Epithelial cell of esophagus (primary cell): ENCODE measurements at regions not wholly inside any gene's neighbourhood (a gene's known extent, or its start where the extent isn't known, plus 50 kb on each side); places are given as distances from the start of the nearest gene placed in this dataset.

Experiments used
- DNase-seq: peaks from one replicate; pipeline ENCODE4 v3.0.0; 2010; ENCODE audit warnings: low read depth
- H3K4me3 ChIP-seq: 2 replicates; pipeline ENCODE4 v1.5.1; 2011; ENCODE audit warnings: mild to moderate bottlenecking, low read length, control low read depth
- CTCF ChIP-seq: IDR thresholded peaks from 2 replicates; pipeline ENCODE4 v1.5.1; 2011; ENCODE audit warnings: low read depth, mild to moderate bottlenecking, low read length, control low read depth, inconsistent platforms; ENCODE audit not compliant: insufficient read depth; ENCODE audit errors: missing control alignments

GRCh38 chr12:72082986-72083820 is 144.6 kb downstream of the TPH2 start:
- no peak overlapping the region for H3K4me3 ChIP-seq
- no peak for DNase-seq
- TF ChIP-seq CTCF = no peak

GRCh38 chr12:72084061-72084460 is 145.4 kb downstream of the TPH2 start:
- TF ChIP-seq CTCF = no peak
- no peak overlapping the region for H3K4me3 ChIP-seq
- DNase-seq = no peak

DNA sequence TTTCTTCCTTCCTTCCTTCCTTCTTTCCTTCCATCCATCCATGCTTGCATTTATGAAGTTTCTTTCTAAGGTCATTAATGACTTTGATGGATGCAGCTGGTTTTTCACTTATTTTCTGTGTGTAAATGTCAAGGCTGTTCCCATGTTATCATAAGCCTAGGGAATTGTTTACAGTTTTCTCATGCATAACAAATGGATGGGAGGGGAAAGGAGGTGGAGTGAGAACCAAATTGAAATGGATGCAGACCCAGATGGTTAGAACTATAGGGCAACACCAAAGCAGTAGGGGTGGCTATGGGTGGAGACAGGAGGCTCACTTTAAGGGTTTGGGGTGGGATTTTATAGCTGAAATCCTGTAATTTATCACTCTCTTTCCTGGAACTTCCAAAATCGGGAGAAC is 146.2 kb downstream of the TPH2 start:
- no peak overlapping the region for H3K4me3 ChIP-seq
- DNase-seq = no peak
- no peak for TF ChIP-seq CTCF

GRCh38 chr12:72089678-72090077 is 151.0 kb downstream of the TPH2 start:
- no peak overlapping the region for H3K4me3 ChIP-seq
- TF ChIP-seq CTCF = no peak
- no peak for DNase-seq

- no peak for TF ChIP-seq CTCF
- DNase-seq = no peak
- no peak overlapping the region for H3K4me3 ChIP-seq
Measured at GRCh38 chr12:72093424-72093823, 154.8 kb downstream of the TPH2 start.

DNA sequence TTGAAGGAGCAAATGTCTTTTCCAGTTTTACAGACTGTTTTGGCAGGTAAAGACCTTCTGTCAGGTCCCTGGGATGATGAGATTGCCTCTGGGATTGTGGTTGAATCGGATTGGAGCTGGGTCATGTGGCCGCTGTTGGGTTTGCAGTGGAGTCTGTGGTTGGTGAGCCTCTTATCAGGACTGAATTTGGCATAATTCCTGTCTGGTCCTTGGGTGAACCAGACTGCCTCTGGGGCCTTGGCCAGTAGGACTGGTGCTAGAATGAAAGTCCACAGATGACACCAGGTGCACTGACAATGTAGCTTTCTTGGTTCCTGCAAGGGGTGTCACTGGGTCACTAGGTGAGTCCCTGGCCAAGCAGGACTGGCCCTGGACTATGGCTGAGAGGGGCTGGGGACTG is 155.3 kb downstream of the TPH2 start:
- no peak for TF ChIP-seq CTCF
- no peak overlapping the region for H3K4me3 ChIP-seq
- DNase-seq = no peak

DNA sequence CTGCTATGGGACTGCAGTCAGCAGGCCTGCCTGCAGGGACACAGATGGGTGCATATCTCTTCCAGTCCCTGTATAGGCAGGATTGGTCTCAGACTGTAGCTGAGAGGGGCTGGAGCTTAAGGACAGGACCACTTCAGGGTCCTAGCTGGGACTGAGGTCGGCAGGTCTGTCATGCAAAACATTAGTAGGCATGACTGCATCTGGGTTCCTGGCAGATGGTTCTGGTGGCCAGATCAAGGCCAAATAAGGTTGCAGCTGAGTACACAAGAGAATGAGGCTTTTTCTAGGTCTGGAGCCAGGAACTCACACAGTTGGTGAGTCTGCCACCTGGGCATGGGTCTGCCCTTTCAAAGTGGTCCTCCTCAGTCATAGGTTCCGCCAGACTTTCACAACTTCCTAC is 155.8 kb downstream of the TPH2 start:
- TF ChIP-seq CTCF = no peak
- DNase-seq = no peak
- H3K4me3 ChIP-seq = no peak overlapping the region
